ENCODE measurements at regions not wholly inside any gene's neighbourhood (a gene's known extent, or its start where the extent isn't known, plus 50 kb on each side); places are given as distances from the start of the nearest gene placed in this dataset.

DNA sequence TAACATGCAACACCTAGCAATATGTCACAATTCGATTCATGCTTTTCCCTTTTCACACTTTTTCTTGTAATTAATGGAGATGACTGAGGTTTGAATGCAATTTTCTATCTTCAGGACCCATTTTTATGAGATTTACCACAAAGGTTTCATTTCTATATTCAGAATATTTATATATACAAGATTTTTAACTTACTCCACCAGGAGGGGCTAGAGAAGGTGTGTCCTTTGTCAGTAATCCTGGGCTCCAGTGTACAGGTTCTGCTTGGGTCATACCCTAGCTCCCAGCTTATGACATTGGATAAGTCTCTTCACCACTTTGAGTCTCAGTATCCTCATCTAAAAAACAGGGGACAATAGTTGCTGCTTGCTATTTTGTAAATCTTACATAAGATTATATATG lies 95.7 kb upstream of the SLC24A5 start:
- TF ChIP-seq POLR2AphosphoS5 (IDR thresholded peaks at IDR 0.05; ENCODE audit: low read depth, low read length): no peak
- no peak for TF ChIP-seq TCF7L2 (IDR thresholded peaks at IDR 0.05; ENCODE audit: low read depth, low read length)
- TF ChIP-seq, protein P1, sequence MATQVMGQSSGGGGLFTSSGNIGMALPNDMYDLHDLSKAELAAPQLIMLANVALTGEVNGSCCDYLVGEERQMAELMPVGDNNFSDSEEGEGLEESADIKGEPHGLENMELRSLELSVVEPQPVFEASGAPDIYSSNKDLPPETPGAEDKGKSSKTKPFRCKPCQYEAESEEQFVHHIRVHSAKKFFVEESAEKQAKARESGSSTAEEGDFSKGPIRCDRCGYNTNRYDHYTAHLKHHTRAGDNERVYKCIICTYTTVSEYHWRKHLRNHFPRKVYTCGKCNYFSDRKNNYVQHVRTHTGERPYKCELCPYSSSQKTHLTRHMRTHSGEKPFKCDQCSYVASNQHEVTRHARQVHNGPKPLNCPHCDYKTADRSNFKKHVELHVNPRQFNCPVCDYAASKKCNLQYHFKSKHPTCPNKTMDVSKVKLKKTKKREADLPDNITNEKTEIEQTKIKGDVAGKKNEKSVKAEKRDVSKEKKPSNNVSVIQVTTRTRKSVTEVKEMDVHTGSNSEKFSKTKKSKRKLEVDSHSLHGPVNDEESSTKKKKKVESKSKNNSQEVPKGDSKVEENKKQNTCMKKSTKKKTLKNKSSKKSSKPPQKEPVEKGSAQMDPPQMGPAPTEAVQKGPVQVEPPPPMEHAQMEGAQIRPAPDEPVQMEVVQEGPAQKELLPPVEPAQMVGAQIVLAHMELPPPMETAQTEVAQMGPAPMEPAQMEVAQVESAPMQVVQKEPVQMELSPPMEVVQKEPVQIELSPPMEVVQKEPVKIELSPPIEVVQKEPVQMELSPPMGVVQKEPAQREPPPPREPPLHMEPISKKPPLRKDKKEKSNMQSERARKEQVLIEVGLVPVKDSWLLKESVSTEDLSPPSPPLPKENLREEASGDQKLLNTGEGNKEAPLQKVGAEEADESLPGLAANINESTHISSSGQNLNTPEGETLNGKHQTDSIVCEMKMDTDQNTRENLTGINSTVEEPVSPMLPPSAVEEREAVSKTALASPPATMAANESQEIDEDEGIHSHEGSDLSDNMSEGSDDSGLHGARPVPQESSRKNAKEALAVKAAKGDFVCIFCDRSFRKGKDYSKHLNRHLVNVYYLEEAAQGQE (IDR thresholded peaks at IDR 0.05; ENCODE audit: insufficient read depth in 1 of 2, low read depth in 2 of 2, low read length in 1 of 2): no peak
- TF ChIP-seq, protein P2, sequence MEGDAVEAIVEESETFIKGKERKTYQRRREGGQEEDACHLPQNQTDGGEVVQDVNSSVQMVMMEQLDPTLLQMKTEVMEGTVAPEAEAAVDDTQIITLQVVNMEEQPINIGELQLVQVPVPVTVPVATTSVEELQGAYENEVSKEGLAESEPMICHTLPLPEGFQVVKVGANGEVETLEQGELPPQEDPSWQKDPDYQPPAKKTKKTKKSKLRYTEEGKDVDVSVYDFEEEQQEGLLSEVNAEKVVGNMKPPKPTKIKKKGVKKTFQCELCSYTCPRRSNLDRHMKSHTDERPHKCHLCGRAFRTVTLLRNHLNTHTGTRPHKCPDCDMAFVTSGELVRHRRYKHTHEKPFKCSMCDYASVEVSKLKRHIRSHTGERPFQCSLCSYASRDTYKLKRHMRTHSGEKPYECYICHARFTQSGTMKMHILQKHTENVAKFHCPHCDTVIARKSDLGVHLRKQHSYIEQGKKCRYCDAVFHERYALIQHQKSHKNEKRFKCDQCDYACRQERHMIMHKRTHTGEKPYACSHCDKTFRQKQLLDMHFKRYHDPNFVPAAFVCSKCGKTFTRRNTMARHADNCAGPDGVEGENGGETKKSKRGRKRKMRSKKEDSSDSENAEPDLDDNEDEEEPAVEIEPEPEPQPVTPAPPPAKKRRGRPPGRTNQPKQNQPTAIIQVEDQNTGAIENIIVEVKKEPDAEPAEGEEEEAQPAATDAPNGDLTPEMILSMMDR (IDR thresholded peaks at IDR 0.05): no peak
- no peak for TF ChIP-seq SIN3A (IDR thresholded peaks at IDR 0.05; ENCODE audit: borderline replicate concordance, insufficient read depth, low read depth, low read length)
